ENCODE measurements at regions not wholly inside any gene's neighbourhood (a gene's known extent, or its start where the extent isn't known, plus 50 kb on each side); places are given as distances from the start of the nearest gene placed in this dataset.

- intact Hi-C loops (cut with DNase I) = no loop called here
- no peak for ATAC-seq
- WGBS, 2 donors = 96 to 98% methylated on average over 1 of the region's 1 CpG
Measured at GRCh38 chr6:47915017-47915416, 133.2 kb downstream of the OPN5 start.

GRCh38 chr6:47908271-47908670, 126.4 kb downstream of the OPN5 start:
- WGBS, 2 donors = 89 to 90% methylated on average over 4 of the region's 4 CpGs
- Histone ChIP-seq H3K27me3 (no peaks in the 10 kb centered on the region), H3K4me3 (no peak overlapping the region), H3K4me1 (no peaks in the 10 kb centered on the region), H3K36me3 (no peaks in the 10 kb centered on the region), H3K9me3 (no peaks in the 10 kb centered on the region), H3K27ac (no peak overlapping the region)
- DNase-seq (no peak), ATAC-seq (no peak)
- intact Hi-C loops (cut with DNase I) = no loop called here
- TF ChIP-seq, protein P1, sequence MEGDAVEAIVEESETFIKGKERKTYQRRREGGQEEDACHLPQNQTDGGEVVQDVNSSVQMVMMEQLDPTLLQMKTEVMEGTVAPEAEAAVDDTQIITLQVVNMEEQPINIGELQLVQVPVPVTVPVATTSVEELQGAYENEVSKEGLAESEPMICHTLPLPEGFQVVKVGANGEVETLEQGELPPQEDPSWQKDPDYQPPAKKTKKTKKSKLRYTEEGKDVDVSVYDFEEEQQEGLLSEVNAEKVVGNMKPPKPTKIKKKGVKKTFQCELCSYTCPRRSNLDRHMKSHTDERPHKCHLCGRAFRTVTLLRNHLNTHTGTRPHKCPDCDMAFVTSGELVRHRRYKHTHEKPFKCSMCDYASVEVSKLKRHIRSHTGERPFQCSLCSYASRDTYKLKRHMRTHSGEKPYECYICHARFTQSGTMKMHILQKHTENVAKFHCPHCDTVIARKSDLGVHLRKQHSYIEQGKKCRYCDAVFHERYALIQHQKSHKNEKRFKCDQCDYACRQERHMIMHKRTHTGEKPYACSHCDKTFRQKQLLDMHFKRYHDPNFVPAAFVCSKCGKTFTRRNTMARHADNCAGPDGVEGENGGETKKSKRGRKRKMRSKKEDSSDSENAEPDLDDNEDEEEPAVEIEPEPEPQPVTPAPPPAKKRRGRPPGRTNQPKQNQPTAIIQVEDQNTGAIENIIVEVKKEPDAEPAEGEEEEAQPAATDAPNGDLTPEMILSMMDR (IDR thresholded peaks at IDR 0.05) = no peak

More at GRCh38 chr6:47915017-47915416, 133.2 kb downstream of the OPN5 start:
- no peak for DNase-seq
- H3K27ac ChIP-seq = no peak overlapping the region
- TF ChIP-seq, protein P1 (IDR thresholded peaks at IDR 0.05) = no peak
- H3K36me3 ChIP-seq = no peaks in the 10 kb centered on the region
- H3K4me3 ChIP-seq = no peak overlapping the region
- H3K27me3 ChIP-seq = peaks cover 0 to 4% (median 0%) of the 10 kb centered on the region in 7 donors
- peaks cover 0 to 4% (median 0%) of the 10 kb centered on the region in 11 donors for H3K9me3 ChIP-seq
- H3K4me1 ChIP-seq = no peaks in the 10 kb centered on the region

- Histone ChIP-seq H3K27ac (no peak overlapping the region), H3K36me3 (no peaks in the 10 kb centered on the region), H3K27me3 (no peaks in the 10 kb centered on the region), H3K4me1 (no peaks in the 10 kb centered on the region), H3K9me3 (no peaks in the 10 kb centered on the region), H3K4me3 (no peak overlapping the region)
- TF ChIP-seq, protein P1 (IDR thresholded peaks at IDR 0.05) = no peak
- ATAC-seq (no peak), DNase-seq (no peak)
- intact Hi-C loops (cut with DNase I) = no loop called here
- WGBS, 2 donors = 71 to 90% methylated on average over 2 of the region's 2 CpGs
Measured at GRCh38 chr6:47905717-47906116, 123.9 kb downstream of the OPN5 start.

DNA sequence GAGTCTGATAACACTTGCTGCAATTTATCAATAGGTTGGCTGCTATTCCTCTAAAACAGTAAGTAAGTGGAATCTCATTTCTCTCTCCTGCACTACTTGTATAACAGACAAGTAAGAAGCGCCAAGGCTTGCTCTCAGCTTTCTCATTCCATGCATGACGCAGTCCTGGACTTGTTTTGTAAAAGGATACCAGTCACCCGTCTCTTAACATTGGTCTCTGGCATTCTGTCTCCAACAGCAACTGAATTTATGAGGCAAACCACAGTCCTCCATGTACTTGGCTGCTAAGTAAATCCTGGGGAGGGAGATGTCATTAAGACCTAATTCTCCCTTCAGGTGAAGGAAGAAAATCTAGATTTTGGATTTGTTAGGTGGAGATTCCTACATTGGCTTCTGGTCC, 115.4 kb downstream of the OPN5 start:
- TF ChIP-seq, protein P1 (IDR thresholded peaks at IDR 0.05) = no peak
- WGBS, 2 donors = 86 to 87% methylated on average over 3 of the region's 3 CpGs
- no peaks in the 10 kb centered on the region for H3K4me1 ChIP-seq
- peaks cover 0 to 4% (median 0%) of the 10 kb centered on the region in 7 donors for H3K27me3 ChIP-seq
- H3K4me3 ChIP-seq = no peak overlapping the region
- no peak for DNase-seq
- H3K27ac ChIP-seq = no peak overlapping the region
- H3K9me3 ChIP-seq = peaks cover 0 to 8% (median 0%) of the 10 kb centered on the region in 11 donors
- intact Hi-C loops (cut with DNase I) = no loop called here
- ATAC-seq = no peak
- H3K36me3 ChIP-seq = no peaks in the 10 kb centered on the region
